GM12864 (cell line): ENCODE measurements at regions not wholly inside any gene's neighbourhood (a gene's known extent, or its start where the extent isn't known, plus 50 kb on each side); places are given as distances from the start of the nearest gene placed in this dataset.

Experiments used
- DNase-seq: peaks from one replicate; pipeline ENCODE4 v3.0.0-alpha.2; 2011; ENCODE audit warnings: low read depth
- H3K4me3 ChIP-seq: 2 replicates; pipeline ENCODE4 v1.5.1; 2011; ENCODE audit warnings: mild to moderate bottlenecking, low read depth, low read length, control low read depth
- TF ChIP-seq, protein P1 (sequence below): IDR thresholded peaks from 2 replicates; pipeline ENCODE4 v1.5.1; 2011; ENCODE audit warnings: low read depth, mild to moderate bottlenecking, moderate library complexity, low read length, control low read depth, inconsistent platforms; ENCODE audit errors: missing control alignments

- H3K4me3 ChIP-seq, result no peak overlapping the region
- TF ChIP-seq, protein P1, sequence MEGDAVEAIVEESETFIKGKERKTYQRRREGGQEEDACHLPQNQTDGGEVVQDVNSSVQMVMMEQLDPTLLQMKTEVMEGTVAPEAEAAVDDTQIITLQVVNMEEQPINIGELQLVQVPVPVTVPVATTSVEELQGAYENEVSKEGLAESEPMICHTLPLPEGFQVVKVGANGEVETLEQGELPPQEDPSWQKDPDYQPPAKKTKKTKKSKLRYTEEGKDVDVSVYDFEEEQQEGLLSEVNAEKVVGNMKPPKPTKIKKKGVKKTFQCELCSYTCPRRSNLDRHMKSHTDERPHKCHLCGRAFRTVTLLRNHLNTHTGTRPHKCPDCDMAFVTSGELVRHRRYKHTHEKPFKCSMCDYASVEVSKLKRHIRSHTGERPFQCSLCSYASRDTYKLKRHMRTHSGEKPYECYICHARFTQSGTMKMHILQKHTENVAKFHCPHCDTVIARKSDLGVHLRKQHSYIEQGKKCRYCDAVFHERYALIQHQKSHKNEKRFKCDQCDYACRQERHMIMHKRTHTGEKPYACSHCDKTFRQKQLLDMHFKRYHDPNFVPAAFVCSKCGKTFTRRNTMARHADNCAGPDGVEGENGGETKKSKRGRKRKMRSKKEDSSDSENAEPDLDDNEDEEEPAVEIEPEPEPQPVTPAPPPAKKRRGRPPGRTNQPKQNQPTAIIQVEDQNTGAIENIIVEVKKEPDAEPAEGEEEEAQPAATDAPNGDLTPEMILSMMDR, result no peak
Observed at GRCh38 chr6:168369786-168370185, 50.2 kb upstream of the DACT2 start.

DNA sequence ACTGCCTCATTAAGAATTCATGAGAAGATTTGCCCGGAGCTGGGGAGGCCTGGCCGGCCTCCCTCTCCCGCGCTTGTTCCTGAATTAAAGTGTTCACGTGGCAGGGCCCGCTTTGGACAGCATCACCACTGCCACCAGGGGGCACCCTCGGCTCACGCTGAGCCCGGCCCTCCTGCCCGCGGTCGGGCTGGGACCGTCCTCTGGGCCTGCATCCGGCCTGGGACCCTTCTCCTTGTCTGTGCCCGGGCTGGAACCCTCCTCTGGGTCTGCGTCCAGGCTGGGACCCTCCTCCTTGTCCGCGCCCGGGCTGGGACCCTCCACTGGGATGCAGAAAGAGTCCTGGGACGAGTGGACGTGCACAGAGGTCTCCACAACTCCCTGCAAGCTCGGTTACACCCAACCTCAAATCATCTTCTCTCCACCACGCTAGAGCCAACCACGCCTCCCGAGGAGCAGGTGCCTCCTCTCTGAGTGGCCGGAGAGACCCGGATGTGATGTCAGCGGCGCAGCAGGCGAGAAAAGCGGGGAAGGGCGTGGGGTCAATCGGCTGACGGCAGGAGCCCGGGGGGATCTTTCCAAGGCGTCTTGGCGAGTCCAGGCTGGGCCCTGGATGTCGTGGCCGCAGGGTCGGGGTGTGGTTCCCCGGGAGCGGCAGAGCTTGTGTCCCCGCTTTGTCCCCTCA lies 50.9 kb upstream of the DACT2 start:
- TF ChIP-seq, protein P1, result peak; percentile 56
- H3K4me3 ChIP-seq, result no peak overlapping the region
- DNase-seq, result no peak

More at GRCh38 chr6:168369786-168370185, 50.2 kb upstream of the DACT2 start:
- no peak for DNase-seq

GRCh38 chr6:168371185-168371584 lies 51.6 kb upstream of the DACT2 start:
- TF ChIP-seq, protein P1, result no peak
- H3K4me3 ChIP-seq, result no peak overlapping the region
- DNase-seq, result no peak

- no peak overlapping the region for H3K4me3 ChIP-seq
- TF ChIP-seq, protein P1, result no peak
- no peak for DNase-seq
Observed at GRCh38 chr6:168371618-168371980, 52.0 kb upstream of the DACT2 start.

DNA sequence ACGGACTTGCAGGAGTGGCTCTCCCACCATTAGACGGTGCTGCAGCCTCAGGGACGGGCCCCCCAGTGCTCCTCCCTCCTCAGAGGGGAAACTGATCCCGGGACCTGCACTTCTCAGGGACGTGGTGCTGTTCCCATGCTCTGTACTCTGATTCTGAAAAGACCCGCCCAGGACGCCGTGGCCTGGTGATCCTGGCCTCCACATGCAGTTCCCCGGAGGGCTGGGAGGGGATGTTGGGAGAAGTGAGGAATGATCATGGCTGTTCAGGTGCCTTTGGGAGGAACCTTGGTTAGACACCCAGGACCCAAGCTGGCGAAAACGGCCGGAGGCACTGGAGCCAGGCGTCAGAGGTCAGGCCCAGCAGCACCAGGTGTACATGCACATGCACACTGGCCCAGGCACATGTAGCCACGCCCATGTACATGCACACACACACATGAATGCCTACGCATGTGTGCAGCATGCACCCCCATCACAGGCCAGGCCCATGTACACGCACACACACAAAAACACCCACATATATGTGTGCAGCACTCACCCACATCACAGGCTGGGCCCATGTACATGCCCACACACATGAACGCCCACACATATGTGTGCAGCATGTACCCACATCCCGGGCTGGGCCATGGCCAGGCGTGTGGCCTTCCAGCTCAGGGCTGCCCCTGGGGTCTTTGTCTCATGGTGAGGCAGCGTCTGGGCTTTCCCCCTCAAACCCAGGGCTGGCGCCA lies 52.6 kb upstream of the DACT2 start:
- no peak overlapping the region for H3K4me3 ChIP-seq
- TF ChIP-seq, protein P1, result no peak
- DNase-seq, result no peak

- TF ChIP-seq, protein P1, result no peak
- H3K4me3 ChIP-seq, result no peak overlapping the region
- no peak for DNase-seq
Observed at GRCh38 chr6:168372889-168373288, 53.3 kb upstream of the DACT2 start.
